Heart right ventricle (tissue), 16 donors: ENCODE measurements at regions not wholly inside any gene's neighbourhood (a gene's known extent, or its start where the extent isn't known, plus 50 kb on each side); places are given as distances from the start of the nearest gene placed in this dataset.

Experiments
- ATAC-seq, 8 donors: fragments of 200-7000 bp; cut with Tn5 transposase; one replicate each; pipeline ENCODE4 v1.9.1; 2020; ENCODE audit warnings: mild to moderate bottlenecking in 8 of 8, moderate library complexity in 8 of 8, moderate number of reproducible peaks in 1 of 8
- DNase-seq, 2 donors: peaks; one replicate each; pipeline ENCODE4 v3.0.0-alpha.2; 2020
- H3K27ac ChIP-seq, 10 donors: fragments of 200-600 bp; sonication (generic) in 2 of 10; one replicate each; pipeline versions ENCODE4 v1.5.0 to v1.8.0; 2020 to 2022; ENCODE audit warnings: mild to moderate bottlenecking in 3 of 10
- H3K27me3 ChIP-seq, 7 donors: fragments of 200-600 bp; one replicate each; pipeline ENCODE4 v1.8.0; 2021 to 2022; ENCODE audit warnings: mild to moderate bottlenecking in 2 of 7
- H3K36me3 ChIP-seq, 9 donors: fragments of 200-600 bp; sonication (generic) in 1 of 9; one replicate each; pipeline versions ENCODE4 v1.5.0 to v1.8.0; 2020 to 2022; ENCODE audit warnings: mild to moderate bottlenecking in 2 of 9
- H3K4me1 ChIP-seq, 9 donors: fragments of 200-600 bp; sonication (generic) in 1 of 9; one replicate each; pipeline versions ENCODE4 v1.5.0 to v1.8.0; 2020 to 2022; ENCODE audit warnings: mild to moderate bottlenecking in 4 of 9
- H3K4me3 ChIP-seq, 10 donors: fragments of 200-600 bp; sonication (generic) in 2 of 10; one replicate each; pipeline versions ENCODE4 v1.5.0 to v1.8.0; 2020 to 2022; ENCODE audit warnings: mild to moderate bottlenecking in 7 of 10, moderate library complexity in 2 of 10
- H3K9me3 ChIP-seq, 11 donors: fragments of 200-600 bp in 10 of 11; sonication (generic) in 2 of 11; one replicate each; pipeline versions ENCODE4 v1.5.0 to v1.8.0; 2013 to 2022; ENCODE audit warnings: mild to moderate bottlenecking in 2 of 11, control low read depth in 1 of 11, moderate library complexity in 1 of 11
- WGBS, 2 donors: extraction: QIAGEN DNeasy Blood & Tissue Kit; methylation state at CpG; one replicate each; pipeline ENCODE4 v1.1.7; 2013; ENCODE audit warnings: inconsistent platforms in 1 of 2; 5-methylcytosine and 5-hydroxymethylcytosine counted together
- intact Hi-C, 10 donors: fragments of 100-400 bp; cut with DNase I; formaldehyde crosslinking; loops; one replicate each; pipeline versions ENCODE4 v1.11.1 to v1.14.2; 2022
- TF ChIP-seq, protein P1 (sequence below), 9 donors: fragments of 200-600 bp; sonication (generic) in 2 of 9; IDR thresholded peaks; one replicate each; pipeline versions ENCODE4 v1.5.0 to v1.8.0; 2021 to 2022; ENCODE audit warnings: antibody characterized with exemption in 9 of 9, mild to moderate bottlenecking in 5 of 9, moderate library complexity in 1 of 9
- donor health status: Arrhythmogenic right ventricular cardiomyopathy.
- donor health status: ischemic (EF 13 %, LVEDD 7.1; RV severe dilation, severe dysfunction).
- donor health status: healthy with polysubstance abuse.
- donor health status: DM: no; HTN: yes; CAD: no.
- donor health status: DM: no; HTN: no; CAD: no.
- donor health status: ischemic (EF 25% LVEDD 6.9; RV normal size, moderate dysfunction).
- donor health status: ischemic (EF 25% LVEDD 5.7; RV mildly dilated, moderate dysfunction).
- donor health status: healthy.
- donor health status: DM: yes; HTN: yes; CAD: no.
- donor health status: Ischemic cardiomyopathy.
- donor health status: ischemic (EF 35%, LVEDD 5.7; RV mildly dilated, moderate dysfunction).
- donor health status: nonischemic (EF 11% LVEDD 7.7; RV severe dilation, severe dysfunction).
- donor health status: DM: yes; HTN: yes; CAD: no.
- donor health status: PGD.
- donor health status: ischemic (EF 29% LVEDD 5.4; RV normal size, mild dysfunction).
- donor health status: nonischemic (EF 23%, LVEDD 6.1; RV moderate dilation, normal function).

DNA sequence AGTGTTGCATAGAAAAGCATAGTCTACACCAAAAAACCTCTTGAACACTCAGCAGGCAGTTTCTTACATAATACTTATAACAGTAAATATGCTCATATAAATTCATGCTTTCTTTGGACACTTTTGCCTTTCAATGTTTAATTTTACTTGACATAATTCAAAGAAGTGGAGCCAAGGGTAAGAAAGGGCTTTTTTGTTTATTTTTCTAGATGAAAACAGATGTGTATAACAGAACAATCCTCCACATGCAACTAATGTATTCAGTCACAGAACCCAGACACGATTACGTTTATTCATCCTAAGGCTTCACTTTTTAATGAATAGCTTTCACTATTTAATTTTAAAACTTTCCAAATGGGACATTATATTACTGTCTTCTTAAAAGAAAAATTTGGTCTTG lies 58.0 kb upstream of the PTPN13 start:
- Histone ChIP-seq H3K9me3 (no peaks in the 10 kb centered on the region), H3K27me3 (peaks cover 0 to 19% (median 0%) of the 10 kb centered on the region in 7 donors), H3K27ac (no peak overlapping the region), H3K36me3 (no peaks in the 10 kb centered on the region), H3K4me1 (peaks cover 0 to 4% (median 0%) of the 10 kb centered on the region in 9 donors), H3K4me3 (no peak overlapping the region)
- TF ChIP-seq, protein P1, sequence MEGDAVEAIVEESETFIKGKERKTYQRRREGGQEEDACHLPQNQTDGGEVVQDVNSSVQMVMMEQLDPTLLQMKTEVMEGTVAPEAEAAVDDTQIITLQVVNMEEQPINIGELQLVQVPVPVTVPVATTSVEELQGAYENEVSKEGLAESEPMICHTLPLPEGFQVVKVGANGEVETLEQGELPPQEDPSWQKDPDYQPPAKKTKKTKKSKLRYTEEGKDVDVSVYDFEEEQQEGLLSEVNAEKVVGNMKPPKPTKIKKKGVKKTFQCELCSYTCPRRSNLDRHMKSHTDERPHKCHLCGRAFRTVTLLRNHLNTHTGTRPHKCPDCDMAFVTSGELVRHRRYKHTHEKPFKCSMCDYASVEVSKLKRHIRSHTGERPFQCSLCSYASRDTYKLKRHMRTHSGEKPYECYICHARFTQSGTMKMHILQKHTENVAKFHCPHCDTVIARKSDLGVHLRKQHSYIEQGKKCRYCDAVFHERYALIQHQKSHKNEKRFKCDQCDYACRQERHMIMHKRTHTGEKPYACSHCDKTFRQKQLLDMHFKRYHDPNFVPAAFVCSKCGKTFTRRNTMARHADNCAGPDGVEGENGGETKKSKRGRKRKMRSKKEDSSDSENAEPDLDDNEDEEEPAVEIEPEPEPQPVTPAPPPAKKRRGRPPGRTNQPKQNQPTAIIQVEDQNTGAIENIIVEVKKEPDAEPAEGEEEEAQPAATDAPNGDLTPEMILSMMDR (IDR thresholded peaks at IDR 0.05) = no peak
- no peak for ATAC-seq
- no peak for DNase-seq
- WGBS, 2 donors = 72% methylated on average over 2 of the region's 2 CpGs
- intact Hi-C loops = loop anchor here in 1 of 10 donors (10.0 kb wide), 1 partner anchor 219 kb away; no protein-coding TSS in a partner anchor

DNA sequence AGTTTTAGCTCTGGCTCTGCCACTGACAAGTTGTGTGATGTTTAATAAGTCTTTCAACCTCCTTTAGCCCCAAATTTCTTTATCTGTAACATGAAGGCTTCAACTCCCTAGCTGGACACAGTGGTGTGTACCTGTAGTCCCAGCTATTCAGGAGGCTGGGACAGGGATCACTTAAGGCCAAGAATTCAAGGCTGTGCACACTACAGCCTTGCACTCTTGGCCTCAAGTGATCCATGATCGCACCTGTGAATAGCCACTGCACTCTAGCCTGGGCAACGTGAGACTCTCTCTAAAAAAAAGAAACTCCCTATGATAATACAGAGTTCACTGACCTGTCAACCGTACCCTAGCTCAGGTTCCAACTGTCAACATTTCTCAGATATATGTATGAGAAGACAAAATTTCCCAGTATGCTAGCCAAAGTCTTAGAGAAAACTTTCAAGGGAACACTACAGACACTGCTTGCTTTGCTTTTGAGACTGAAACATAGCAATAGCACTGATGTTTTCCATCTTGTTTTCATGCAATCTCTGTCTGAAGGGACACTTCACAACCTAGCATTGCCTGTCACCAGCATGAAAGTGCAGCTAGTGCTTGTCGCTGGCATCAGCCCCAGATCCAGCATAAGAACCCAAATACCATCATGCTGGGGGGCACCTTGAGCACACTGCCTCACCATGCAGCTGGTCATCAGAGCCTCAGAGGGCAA lies 51.6 kb upstream of the PTPN13 start:
- ATAC-seq = peak in 2 of 8 donors; percentile 13 to 25

DNA sequence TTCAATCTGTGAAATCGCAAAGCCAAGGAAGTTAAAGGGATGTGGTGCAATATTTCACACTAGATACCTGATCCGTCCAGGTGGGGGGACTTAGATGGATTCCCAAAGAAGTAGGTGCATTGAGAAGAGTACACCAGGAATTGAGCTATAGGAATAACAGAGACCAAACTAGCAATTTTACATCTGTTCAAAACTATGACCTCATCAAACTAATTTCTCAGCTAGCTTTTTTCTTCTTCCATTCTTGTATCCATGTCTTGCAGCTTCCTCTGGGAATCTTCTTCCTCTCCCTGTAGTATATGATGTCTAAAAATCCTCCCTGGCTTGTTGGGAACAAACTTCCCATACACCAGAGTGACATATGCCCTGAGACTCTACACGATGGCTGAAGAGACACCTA lies 51.0 kb upstream of the PTPN13 start:
- ATAC-seq = peak in 2 of 8 donors; percentile 18 to 26
- TF ChIP-seq, protein P1 (IDR thresholded peaks at IDR 0.05) = no peak
- intact Hi-C loops = loop anchor here in 3 of 10 donors (5.0 to 10.0 kb wide), 2 partner anchors 44 to 52 kb away; partner anchors contain the start of gene PTPN13 (in 1 of the 3)
- no peak for DNase-seq
- Histone ChIP-seq H3K4me1 (peaks cover 0 to 35% (median 12%) of the 10 kb centered on the region in 9 donors), H3K4me3 (no peak overlapping the region), H3K9me3 (peaks cover 0 to 4% (median 0%) of the 10 kb centered on the region in 11 donors), H3K27ac (peak overlapping the region in 2 of 10 donors; percentile 5 to 16), H3K36me3 (no peaks in the 10 kb centered on the region), H3K27me3 (peaks cover 0 to 62% (median 7%) of the 10 kb centered on the region in 7 donors)
- WGBS, 2 donors = 64 to 66% methylated on average over 3 of the region's 3 CpGs

More for the DNA sequence above, 51.6 kb upstream of the PTPN13 start:
- TF ChIP-seq, protein P1 (IDR thresholded peaks at IDR 0.05) = no peak
- Histone ChIP-seq H3K27me3 (peaks cover 0 to 62% (median 7%) of the 10 kb centered on the region in 7 donors), H3K4me1 (peaks cover 0 to 35% (median 12%) of the 10 kb centered on the region in 9 donors), H3K4me3 (no peak overlapping the region), H3K27ac (no peak overlapping the region), H3K9me3 (peaks cover 0 to 4% (median 0%) of the 10 kb centered on the region in 11 donors), H3K36me3 (no peaks in the 10 kb centered on the region)
- intact Hi-C loops = loop anchor here in 3 of 10 donors (5.0 to 10.0 kb wide), 2 partner anchors 45 to 52 kb away; partner anchors contain the start of gene PTPN13 (in 1 of the 3)
- 44 to 72% methylated on average over 4 of the region's 4 CpGs for WGBS, 2 donors
- no peak for DNase-seq

DNA sequence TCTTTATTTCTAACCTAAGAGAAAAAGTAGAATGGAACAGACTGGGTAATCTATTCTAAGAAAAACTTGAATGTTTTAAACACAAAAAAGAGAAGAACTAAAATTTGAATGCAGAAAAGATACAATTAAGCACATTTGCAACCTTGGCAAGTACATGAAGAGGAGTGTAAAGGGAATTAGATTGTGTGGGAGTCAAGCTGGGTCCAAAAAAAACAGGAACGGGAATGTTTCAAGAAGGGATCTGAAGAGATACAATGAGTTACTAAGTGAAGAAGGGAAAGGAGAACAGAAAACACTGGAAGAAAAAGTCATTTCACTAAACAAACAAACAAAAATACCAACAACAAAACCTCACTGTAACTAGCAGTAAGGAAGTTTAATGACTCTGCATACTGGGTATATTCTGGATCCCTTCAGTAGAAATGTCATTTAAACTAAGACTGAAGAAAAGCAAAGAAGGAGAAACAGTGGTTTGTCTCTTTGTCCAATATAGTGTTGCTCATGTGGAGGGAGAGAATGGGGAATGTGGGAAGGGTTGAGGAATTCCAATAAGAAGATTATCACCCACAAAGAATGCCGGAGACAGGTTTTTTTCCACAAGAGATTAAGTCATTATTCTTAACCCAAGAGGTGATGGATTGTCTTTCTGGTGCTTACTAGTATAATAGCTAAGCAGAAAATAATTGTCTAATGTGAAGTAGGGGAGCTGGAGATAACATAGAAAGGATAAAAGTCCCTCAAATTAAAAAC lies 50.4 kb upstream of the PTPN13 start:
- DNase-seq = no peak
- peaks cover 0 to 4% (median 0%) of the 10 kb centered on the region in 11 donors for H3K9me3 ChIP-seq
- peak overlapping the region in 6 of 10 donors; percentile 5 to 65 (median 16) for H3K27ac ChIP-seq
- peaks cover 0 to 35% (median 12%) of the 10 kb centered on the region in 9 donors for H3K4me1 ChIP-seq
- intact Hi-C loops = loop anchor here in 3 of 10 donors (5.0 to 10.0 kb wide), 2 partner anchors 44 to 51 kb away; partner anchors contain the start of gene PTPN13 (in 1 of the 3)
- 26 to 28% methylated on average over 2 of the region's 2 CpGs for WGBS, 2 donors
- peak in 6 of 8 donors; percentile 26 to 70 (median 51) for ATAC-seq
- H3K4me3 ChIP-seq = no peak overlapping the region
- peaks cover 0 to 62% (median 7%) of the 10 kb centered on the region in 7 donors for H3K27me3 ChIP-seq
- no peaks in the 10 kb centered on the region for H3K36me3 ChIP-seq
- TF ChIP-seq, protein P1 (IDR thresholded peaks at IDR 0.05) = no peak
